PC-9 (cell line): ENCODE measurements at regions not wholly inside any gene's neighbourhood (a gene's known extent, or its start where the extent isn't known, plus 50 kb on each side); places are given as distances from the start of the nearest gene placed in this dataset.

Experiments
- BruUV-seq: library from RNA; stranded (reverse); fragments of 400-500 nt; replicated peaks from 2 replicates; lab custom pipeline; 2021; lab: Mats Ljungman, UMichigan
- CTCF ChIA-PET: fragments of 300-600 bp; sonication (Branson Sonifier 250); formaldehyde crosslinking; loops from one replicate; lab custom pipeline; 2022; ENCODE audit warnings: antibody characterized with exemption; lab: Charles Lee
- POLR2A ChIA-PET: fragments of 300-600 bp; sonication (Branson Sonifier 250); formaldehyde crosslinking; loops from one replicate; lab custom pipeline; 2022; ENCODE audit warnings: antibody characterized with exemption; ENCODE audit not compliant: unreplicated experiment; lab: Charles Lee
- DNase-seq, 2 experiments: peaks; one replicate each; pipeline versions ENCODE4 v3.0.0 to v3.0.0-alpha.2; 2015 to 2022; ENCODE audit warnings: mixed read lengths in 1 of 2
- H2AFZ ChIP-seq: fragments of 200-600 bp; sonication (generic); 2 replicates; pipeline ENCODE4 v1.8.1; 2017; ENCODE audit warnings: antibody characterized with exemption
- H3F3A ChIP-seq: fragments of 200-600 bp; sonication (generic); 2 replicates; pipeline ENCODE4 v1.8.1; 2017; ENCODE audit warnings: antibody characterized with exemption, mild to moderate bottlenecking, low read depth; ENCODE audit not compliant: insufficient read depth
- H3K27ac ChIP-seq: fragments of 200-600 bp; sonication (generic); 2 replicates; pipeline ENCODE4 v1.6.1; 2016; ENCODE audit warnings: mixed run types
- H3K27me3 ChIP-seq: fragments of 200-600 bp; sonication (generic); 2 replicates; pipeline ENCODE4 v1.6.1; 2016; ENCODE audit warnings: low read depth, mixed run types; ENCODE audit not compliant: insufficient read depth
- H3K36me3 ChIP-seq: fragments of 200-600 bp; sonication (generic); 2 replicates; pipeline ENCODE4 v1.6.1; 2016; ENCODE audit warnings: low read depth, mixed run types
- H3K4me1 ChIP-seq: fragments of 200-600 bp; sonication (generic); replicated peaks from 2 replicates; pipeline ENCODE4 v1.6.1; 2016; ENCODE audit warnings: mixed run types; ENCODE audit not compliant: insufficient read depth
- H3K4me2 ChIP-seq: fragments of 200-600 bp; sonication (generic); 2 replicates; pipeline ENCODE4 v1.6.1; 2017; ENCODE audit warnings: mixed run types
- H3K4me3 ChIP-seq: fragments of 200-600 bp; sonication (generic); 2 replicates; pipeline ENCODE4 v1.6.1; 2016; ENCODE audit warnings: mixed run types
- H3K79me2 ChIP-seq: fragments of 200-600 bp; sonication (generic); 2 replicates; pipeline ENCODE4 v1.6.1; 2017; ENCODE audit warnings: low read depth, mixed run types
- H3K9me2 ChIP-seq: fragments of 200-600 bp; sonication (generic); 2 replicates; pipeline ENCODE4 v1.8.1; 2017; ENCODE audit warnings: mild to moderate bottlenecking; ENCODE audit not compliant: insufficient read depth
- H3K9me3 ChIP-seq: fragments of 200-600 bp; sonication (generic); 2 replicates; pipeline ENCODE4 v1.8.1; 2016; ENCODE audit warnings: low read depth; ENCODE audit not compliant: insufficient read depth
- H4K20me1 ChIP-seq: fragments of 200-600 bp; sonication (generic); 2 replicates; pipeline ENCODE4 v1.8.1; 2017; ENCODE audit not compliant: insufficient read depth
- EZH2 ChIP-seq: fragments of 200-600 bp; sonication (generic); IDR thresholded peaks from 2 replicates; pipeline ENCODE4 v1.8.0; 2017; ENCODE audit warnings: antibody characterized with exemption, low read depth
- intact Hi-C: fragments of 100-400 bp; cut with micrococcal nuclease; formaldehyde crosslinking; loops from one replicate; pipeline ENCODE4 v1.10.0; 2022; ENCODE audit not compliant: unreplicated experiment
- TF ChIP-seq, protein P1 (sequence below): fragments of 200-600 bp; sonication (generic); conservative IDR thresholded peaks from 2 replicates; pipeline ENCODE4 v1.6.1; 2017; ENCODE audit warnings: mixed run types, antibody characterized with exemption, mild to moderate bottlenecking, moderate library complexity

DNA sequence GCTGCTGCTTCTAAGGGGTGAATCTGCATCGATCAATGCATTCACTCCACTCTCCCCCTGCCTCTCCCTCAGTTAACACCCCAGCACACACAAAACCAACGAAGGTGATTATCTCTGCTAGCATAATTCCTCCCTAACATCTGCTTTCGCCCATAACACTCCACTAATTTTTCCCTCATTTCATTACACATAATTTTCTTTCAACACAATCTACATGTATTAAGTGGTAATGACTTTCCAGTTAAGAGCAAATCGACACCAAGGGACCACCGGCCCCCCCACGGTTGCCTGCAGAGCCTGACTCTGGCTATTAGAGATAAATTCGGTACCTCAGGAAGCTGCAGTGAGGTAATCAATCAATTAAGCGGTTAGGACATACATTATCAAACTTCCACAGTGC is 1115.6 kb downstream of the BCL11B start:
- no peak overlapping the region for H3K4me2 ChIP-seq
- H3K4me1 ChIP-seq = no peaks in the 10 kb centered on the region
- H3K4me3 ChIP-seq = no peak overlapping the region
- no peaks in the 10 kb centered on the region for H3K9me2 ChIP-seq
- no peak overlapping the region for H3K27ac ChIP-seq
- H2AFZ ChIP-seq = no peak overlapping the region
- no peaks in the 10 kb centered on the region for H3F3A ChIP-seq
- H4K20me1 ChIP-seq = no peaks in the 10 kb centered on the region
- DNase-seq = no peak
- ChIA-PET CTCF (no interaction called here), POLR2A (no interaction called here)
- H3K79me2 ChIP-seq = no peaks in the 10 kb centered on the region
- H3K9me3 ChIP-seq = no peaks in the 10 kb centered on the region
- BruUV-seq = no TSS peak
- H3K27me3 ChIP-seq = peaks cover 3% of the 10 kb centered on the region; the same call in 1 of the 2 replicates
- H3K36me3 ChIP-seq = no peaks in the 10 kb centered on the region
- TF ChIP-seq, protein P1, sequence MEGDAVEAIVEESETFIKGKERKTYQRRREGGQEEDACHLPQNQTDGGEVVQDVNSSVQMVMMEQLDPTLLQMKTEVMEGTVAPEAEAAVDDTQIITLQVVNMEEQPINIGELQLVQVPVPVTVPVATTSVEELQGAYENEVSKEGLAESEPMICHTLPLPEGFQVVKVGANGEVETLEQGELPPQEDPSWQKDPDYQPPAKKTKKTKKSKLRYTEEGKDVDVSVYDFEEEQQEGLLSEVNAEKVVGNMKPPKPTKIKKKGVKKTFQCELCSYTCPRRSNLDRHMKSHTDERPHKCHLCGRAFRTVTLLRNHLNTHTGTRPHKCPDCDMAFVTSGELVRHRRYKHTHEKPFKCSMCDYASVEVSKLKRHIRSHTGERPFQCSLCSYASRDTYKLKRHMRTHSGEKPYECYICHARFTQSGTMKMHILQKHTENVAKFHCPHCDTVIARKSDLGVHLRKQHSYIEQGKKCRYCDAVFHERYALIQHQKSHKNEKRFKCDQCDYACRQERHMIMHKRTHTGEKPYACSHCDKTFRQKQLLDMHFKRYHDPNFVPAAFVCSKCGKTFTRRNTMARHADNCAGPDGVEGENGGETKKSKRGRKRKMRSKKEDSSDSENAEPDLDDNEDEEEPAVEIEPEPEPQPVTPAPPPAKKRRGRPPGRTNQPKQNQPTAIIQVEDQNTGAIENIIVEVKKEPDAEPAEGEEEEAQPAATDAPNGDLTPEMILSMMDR = no peak
- TF ChIP-seq EZH2 = no peak
- intact Hi-C loops = no loop called here

DNA sequence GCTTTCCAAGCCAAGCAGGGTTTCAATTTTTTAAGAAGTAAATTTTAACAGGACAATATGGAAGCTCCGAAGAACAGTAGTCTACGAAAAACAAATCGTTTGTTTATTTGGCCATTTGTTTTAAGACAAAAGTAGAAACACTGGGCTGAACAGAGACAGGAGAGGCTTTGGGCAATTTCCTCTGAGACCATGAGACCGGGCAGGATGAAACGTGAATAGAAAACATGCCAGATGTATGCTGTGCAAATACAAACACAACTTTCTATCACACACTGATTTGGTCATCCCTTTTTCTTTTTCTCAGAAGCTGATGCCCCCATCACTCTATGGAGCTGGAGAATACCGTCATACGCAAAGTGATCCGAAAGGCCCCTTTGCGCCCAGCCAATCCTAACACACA is 1111.1 kb downstream of the BCL11B start:
- H3K4me3 ChIP-seq = no peak overlapping the region
- no peaks in the 10 kb centered on the region for H3F3A ChIP-seq
- intact Hi-C loops = no loop called here
- DNase-seq = no peak
- no peaks in the 10 kb centered on the region for H3K4me1 ChIP-seq
- ChIA-PET POLR2A (no interaction called here), CTCF (no interaction called here)
- H3K36me3 ChIP-seq = no peaks in the 10 kb centered on the region
- H3K79me2 ChIP-seq = no peaks in the 10 kb centered on the region
- no peak overlapping the region for H3K4me2 ChIP-seq
- H3K9me3 ChIP-seq = no peaks in the 10 kb centered on the region
- TF ChIP-seq EZH2 = no peak
- TF ChIP-seq, protein P1 = no peak
- no peak overlapping the region for H2AFZ ChIP-seq
- no peak overlapping the region for H3K27ac ChIP-seq
- no peaks in the 10 kb centered on the region for H3K9me2 ChIP-seq
- no peaks in the 10 kb centered on the region for H4K20me1 ChIP-seq
- no TSS peak for BruUV-seq
- peaks cover 29% of the 10 kb centered on the region for H3K27me3 ChIP-seq

DNA sequence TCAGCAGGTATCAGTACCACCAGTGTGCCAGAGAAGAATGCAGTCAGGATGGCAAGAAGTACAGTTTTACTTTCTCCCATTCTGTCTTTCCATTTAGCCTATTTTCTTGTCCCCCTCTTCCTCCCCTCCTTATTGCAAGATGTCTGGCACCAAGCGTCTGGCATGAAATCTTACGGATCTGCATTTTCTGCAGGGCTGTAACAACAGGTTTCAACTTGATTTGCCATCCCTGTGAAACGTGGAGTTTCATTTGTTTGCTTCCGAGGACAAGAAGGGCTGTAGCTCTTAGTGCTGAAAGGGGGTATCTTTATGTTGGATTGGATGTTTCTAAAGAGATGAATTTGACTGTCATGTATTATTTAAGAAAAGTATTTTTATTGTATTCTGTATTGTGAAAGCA is 1110.6 kb downstream of the BCL11B start:
- TF ChIP-seq, protein P1 = no peak
- no peak for TF ChIP-seq EZH2
- Histone ChIP-seq H3K9me2 (no peaks in the 10 kb centered on the region), H3K4me3 (no peak overlapping the region), H3K4me1 (no peaks in the 10 kb centered on the region), H3K27ac (no peak overlapping the region), H3K27me3 (peaks cover 32% of the 10 kb centered on the region), H2AFZ (no peak overlapping the region), H3K9me3 (no peaks in the 10 kb centered on the region), H3F3A (no peaks in the 10 kb centered on the region), H3K79me2 (no peaks in the 10 kb centered on the region), H3K36me3 (no peaks in the 10 kb centered on the region), H3K4me2 (no peak overlapping the region), H4K20me1 (no peaks in the 10 kb centered on the region)
- DNase-seq = no peak
- ChIA-PET POLR2A (no interaction called here), CTCF (no interaction called here)
- no TSS peak for BruUV-seq
- intact Hi-C loops = no loop called here
